Liver (tissue), 3 donors: ENCODE measurements at regions not wholly inside any gene's neighbourhood (a gene's known extent, or its start where the extent isn't known, plus 50 kb on each side); places are given as distances from the start of the nearest gene placed in this dataset.

Experiments used
- CTCF ChIP-seq: fragments of 150-350 bp; IDR thresholded peaks from 2 replicates; pipeline ENCODE4 v1.5.1; 2017; ENCODE audit warnings: improper control_type of control experiment, low read depth, low read length; ENCODE audit not compliant: missing input control
- FOXA1 ChIP-seq: IDR thresholded peaks from 2 replicates; pipeline ENCODE4 v1.6.1; 2016; ENCODE audit warnings: antibody characterized with exemption
- JUND ChIP-seq, 2 donors: IDR thresholded peaks; 2 replicates each; pipeline ENCODE4 v1.6.1; 2016; ENCODE audit warnings: antibody characterized with exemption in 2 of 2
- YY1 ChIP-seq: IDR thresholded peaks from 2 replicates; pipeline ENCODE4 v1.6.1; 2016; ENCODE audit warnings: antibody characterized with exemption, mild to moderate bottlenecking
- TF ChIP-seq, protein P1 (sequence below): IDR thresholded peaks from 2 replicates; pipeline ENCODE4 v1.6.1; 2016; ENCODE audit warnings: antibody characterized with exemption
- donor health status: healthy.
- donor health status: healthy.

GRCh38 chr14:42569227-42569626 is 962.6 kb downstream of the LRFN5 start:
- no peak for TF ChIP-seq CTCF
- TF ChIP-seq, protein P1, sequence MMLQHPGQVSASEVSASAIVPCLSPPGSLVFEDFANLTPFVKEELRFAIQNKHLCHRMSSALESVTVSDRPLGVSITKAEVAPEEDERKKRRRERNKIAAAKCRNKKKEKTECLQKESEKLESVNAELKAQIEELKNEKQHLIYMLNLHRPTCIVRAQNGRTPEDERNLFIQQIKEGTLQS = no peak
- TF ChIP-seq JUND (IDR thresholded peaks at IDR 0.05) = no peak
- TF ChIP-seq YY1 = no peak
- TF ChIP-seq FOXA1 = no peak
